ENCODE measurements at regions not wholly inside any gene's neighbourhood (a gene's known extent, or its start where the extent isn't known, plus 50 kb on each side); places are given as distances from the start of the nearest gene placed in this dataset.

DNA sequence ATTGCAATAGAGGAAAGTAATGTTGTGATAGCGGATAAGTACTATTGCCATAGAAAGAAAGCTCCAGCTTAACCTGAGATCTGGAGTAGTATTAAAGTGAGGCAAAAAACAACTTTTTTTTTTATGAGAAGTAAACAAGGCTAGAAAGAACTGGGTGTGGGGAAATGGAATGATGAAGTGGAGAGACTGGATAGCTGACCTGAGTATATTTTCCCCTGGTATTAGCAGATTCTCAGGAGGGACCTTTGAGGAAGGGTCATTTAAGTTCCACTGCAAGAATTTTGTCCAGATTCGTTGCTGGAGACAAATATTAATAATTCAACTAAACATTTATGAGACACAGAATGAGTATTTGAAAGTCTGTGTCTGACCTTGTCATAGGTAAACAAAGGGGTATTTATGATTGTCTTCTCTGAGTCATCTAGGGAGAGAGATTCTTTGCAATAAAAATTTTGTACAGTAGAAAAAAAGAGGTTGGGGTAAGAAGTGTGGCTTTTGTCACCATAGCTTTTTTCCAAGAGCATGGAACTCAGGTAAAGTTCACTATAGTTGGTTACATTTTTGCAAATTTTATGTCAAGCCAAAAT lies 2095.9 kb downstream of the ARAP2 start:
- H3K9me2 ChIP-seq (ENCODE audit: low read depth, low read length): no peaks in the 10 kb centered on the region
- no peaks in the 10 kb centered on the region for H3K36me3 ChIP-seq (ENCODE audit: insufficient read depth, low read length)
- H3K9me3 ChIP-seq (ENCODE audit: low read length): no peaks in the 10 kb centered on the region
- no peak overlapping the region for H3K4me3 ChIP-seq (ENCODE audit: low read depth, low read length, poor library complexity, severe bottlenecking)
- no peak overlapping the region for H3K4me2 ChIP-seq (ENCODE audit: low read length)
- H3K27ac ChIP-seq (ENCODE audit: low read depth, low read length, poor library complexity, severe bottlenecking): no peak overlapping the region
- no peaks in the 10 kb centered on the region for H3K79me2 ChIP-seq (ENCODE audit: insufficient read depth, low read length)
- H3K27me3 ChIP-seq (ENCODE audit: insufficient read depth, low read length): no peaks in the 10 kb centered on the region
- no peaks in the 10 kb centered on the region for H4K20me1 ChIP-seq (ENCODE audit: insufficient read depth, low read length)
- no peak overlapping the region for H3K9ac ChIP-seq (ENCODE audit: low read length)
- no peaks in the 10 kb centered on the region for H3F3A ChIP-seq (ENCODE audit: insufficient read depth, low read length)
- no peak overlapping the region for H2AFZ ChIP-seq (ENCODE audit: low read length)
- no peaks in the 10 kb centered on the region for H3K4me1 ChIP-seq (ENCODE audit: insufficient read depth, low read length, severe bottlenecking)
- no peak for TF ChIP-seq EZH2 (IDR thresholded peaks at IDR 0.05; ENCODE audit: borderline replicate concordance, low read length)
- TF ChIP-seq, protein P1, sequence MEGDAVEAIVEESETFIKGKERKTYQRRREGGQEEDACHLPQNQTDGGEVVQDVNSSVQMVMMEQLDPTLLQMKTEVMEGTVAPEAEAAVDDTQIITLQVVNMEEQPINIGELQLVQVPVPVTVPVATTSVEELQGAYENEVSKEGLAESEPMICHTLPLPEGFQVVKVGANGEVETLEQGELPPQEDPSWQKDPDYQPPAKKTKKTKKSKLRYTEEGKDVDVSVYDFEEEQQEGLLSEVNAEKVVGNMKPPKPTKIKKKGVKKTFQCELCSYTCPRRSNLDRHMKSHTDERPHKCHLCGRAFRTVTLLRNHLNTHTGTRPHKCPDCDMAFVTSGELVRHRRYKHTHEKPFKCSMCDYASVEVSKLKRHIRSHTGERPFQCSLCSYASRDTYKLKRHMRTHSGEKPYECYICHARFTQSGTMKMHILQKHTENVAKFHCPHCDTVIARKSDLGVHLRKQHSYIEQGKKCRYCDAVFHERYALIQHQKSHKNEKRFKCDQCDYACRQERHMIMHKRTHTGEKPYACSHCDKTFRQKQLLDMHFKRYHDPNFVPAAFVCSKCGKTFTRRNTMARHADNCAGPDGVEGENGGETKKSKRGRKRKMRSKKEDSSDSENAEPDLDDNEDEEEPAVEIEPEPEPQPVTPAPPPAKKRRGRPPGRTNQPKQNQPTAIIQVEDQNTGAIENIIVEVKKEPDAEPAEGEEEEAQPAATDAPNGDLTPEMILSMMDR (IDR thresholded peaks at IDR 0.05; ENCODE audit: low read length): no peak

DNA sequence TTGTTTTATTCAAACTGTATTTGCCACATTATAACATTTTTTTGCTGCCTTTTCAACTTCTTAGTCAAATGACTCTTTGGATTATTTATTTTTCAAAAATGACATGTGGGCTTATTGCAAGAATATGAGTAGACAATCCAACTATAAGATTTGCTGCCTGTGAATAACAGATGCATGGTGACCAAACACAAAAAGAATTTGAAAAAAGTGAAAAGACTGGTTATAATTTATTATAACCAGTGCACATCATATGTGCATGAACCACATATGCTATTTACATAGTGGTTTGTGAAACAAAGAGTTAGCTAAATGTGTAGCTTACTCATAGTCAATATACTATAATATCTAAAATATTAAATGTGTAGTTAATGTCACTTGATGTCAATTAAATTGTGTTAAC lies 2086.8 kb downstream of the ARAP2 start:
- H3K79me2 ChIP-seq (ENCODE audit: insufficient read depth, low read length): no peaks in the 10 kb centered on the region
- H3K4me2 ChIP-seq (ENCODE audit: low read length): no peak overlapping the region
- no peaks in the 10 kb centered on the region for H3K36me3 ChIP-seq (ENCODE audit: insufficient read depth, low read length)
- H4K20me1 ChIP-seq (ENCODE audit: insufficient read depth, low read length): no peaks in the 10 kb centered on the region
- TF ChIP-seq, protein P1 (IDR thresholded peaks at IDR 0.05; ENCODE audit: low read length): no peak
- TF ChIP-seq EZH2 (IDR thresholded peaks at IDR 0.05; ENCODE audit: borderline replicate concordance, low read length): no peak
- H3F3A ChIP-seq (ENCODE audit: insufficient read depth, low read length): no peaks in the 10 kb centered on the region
- no peaks in the 10 kb centered on the region for H3K4me1 ChIP-seq (ENCODE audit: insufficient read depth, low read length, severe bottlenecking)
- H3K9me3 ChIP-seq (ENCODE audit: low read length): no peaks in the 10 kb centered on the region
- no peak overlapping the region for H2AFZ ChIP-seq (ENCODE audit: low read length)
- H3K4me3 ChIP-seq (ENCODE audit: low read depth, low read length, poor library complexity, severe bottlenecking): no peak overlapping the region
- no peaks in the 10 kb centered on the region for H3K27me3 ChIP-seq (ENCODE audit: insufficient read depth, low read length)
- H3K27ac ChIP-seq (ENCODE audit: low read depth, low read length, poor library complexity, severe bottlenecking): no peak overlapping the region
- H3K9me2 ChIP-seq (ENCODE audit: low read depth, low read length): no peaks in the 10 kb centered on the region
- H3K9ac ChIP-seq (ENCODE audit: low read length): no peak overlapping the region

DNA sequence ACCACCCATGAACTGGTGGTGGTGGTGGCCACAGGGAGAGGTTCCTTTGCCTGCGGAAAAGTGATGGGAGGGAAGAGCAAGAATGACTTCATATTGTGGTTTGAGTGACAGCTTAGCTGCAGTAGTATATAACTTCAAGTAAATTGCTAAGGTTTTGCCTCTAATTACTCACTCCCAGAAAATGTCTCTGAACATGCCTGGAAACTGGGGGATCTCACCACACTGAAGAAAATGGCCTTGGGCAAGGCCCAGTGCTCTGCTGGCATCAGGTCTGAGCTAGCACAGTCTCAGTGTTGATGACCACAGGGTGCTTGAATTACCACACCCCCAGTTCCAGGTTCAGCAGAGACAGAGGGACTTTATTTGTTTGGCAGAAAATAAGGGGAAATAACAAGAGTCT lies 2085.4 kb downstream of the ARAP2 start:
- H3K4me1 ChIP-seq (ENCODE audit: insufficient read depth, low read length, severe bottlenecking): no peaks in the 10 kb centered on the region
- H3K79me2 ChIP-seq (ENCODE audit: insufficient read depth, low read length): no peaks in the 10 kb centered on the region
- no peaks in the 10 kb centered on the region for H3K9me2 ChIP-seq (ENCODE audit: low read depth, low read length)
- H3F3A ChIP-seq (ENCODE audit: insufficient read depth, low read length): no peaks in the 10 kb centered on the region
- no peaks in the 10 kb centered on the region for H3K27me3 ChIP-seq (ENCODE audit: insufficient read depth, low read length)
- no peak overlapping the region for H3K9ac ChIP-seq (ENCODE audit: low read length)
- no peak overlapping the region for H2AFZ ChIP-seq (ENCODE audit: low read length)
- no peaks in the 10 kb centered on the region for H4K20me1 ChIP-seq (ENCODE audit: insufficient read depth, low read length)
- H3K36me3 ChIP-seq (ENCODE audit: insufficient read depth, low read length): no peaks in the 10 kb centered on the region
- no peak overlapping the region for H3K4me3 ChIP-seq (ENCODE audit: low read depth, low read length, poor library complexity, severe bottlenecking)
- TF ChIP-seq, protein P1 (IDR thresholded peaks at IDR 0.05; ENCODE audit: low read length): no peak
- no peak for TF ChIP-seq EZH2 (IDR thresholded peaks at IDR 0.05; ENCODE audit: borderline replicate concordance, low read length)
- no peak overlapping the region for H3K4me2 ChIP-seq (ENCODE audit: low read length)
- H3K27ac ChIP-seq (ENCODE audit: low read depth, low read length, poor library complexity, severe bottlenecking): no peak overlapping the region
- no peaks in the 10 kb centered on the region for H3K9me3 ChIP-seq (ENCODE audit: low read length)

Measured in OCI-LY1 (cell line).